ENCODE measurements at regions not wholly inside any gene's neighbourhood (a gene's known extent, or its start where the extent isn't known, plus 50 kb on each side); places are given as distances from the start of the nearest gene placed in this dataset.
A peak's percentile ranks its signal among the peaks of the same experiment; 100 is the strongest.

GRCh38 chr20:59515013-59515905, 89.1 kb upstream of the PHACTR3 start (continued):
- TF ChIP-seq CTCF (IDR thresholded peaks at IDR 0.05 in 2 of 3, conservative IDR thresholded peaks at IDR 0.05 in 1 of 3; ENCODE audit: insufficient read depth in 2 of 3, low read depth in 1 of 3, low read length in 3 of 3), result peak; percentile 79 to 94 (median 92)
- peak in 1 of 3 experiments; percentile 45 for TF ChIP-seq YY1 (IDR thresholded peaks at IDR 0.05; ENCODE audit: borderline replicate concordance in 1 of 3, control insufficient read depth in 1 of 3, extremely low read depth in 1 of 3, insufficient read depth in 3 of 3, insufficient read length in 1 of 3, insufficient replicate concordance in 2 of 3, low read depth in 1 of 3, low read length in 2 of 3)
- TF ChIP-seq BMI1 (IDR thresholded peaks at IDR 0.05; ENCODE audit: low read length), result 0 out of 2 replicates have a peak, but pooled peaks have one; percentile 38
- TF ChIP-seq ZBTB7A (IDR thresholded peaks at IDR 0.05; ENCODE audit: borderline replicate concordance, control insufficient read depth, low read depth, low read length), result no peak
- TF ChIP-seq ZEB2 (IDR thresholded peaks at IDR 0.05), result no peak
- TF ChIP-seq RFX1 (IDR thresholded peaks at IDR 0.05), result peak; percentile 92
- no peak for TF ChIP-seq FOXP4 (CRISPR knock-in tag; IDR thresholded peaks at IDR 0.05; ENCODE audit: borderline replicate concordance)
- TF ChIP-seq L3MBTL2 (IDR thresholded peaks at IDR 0.05), result no peak
- peak; percentile 35 for TF ChIP-seq HNRNPLL (IDR thresholded peaks at IDR 0.05; ENCODE audit: low read depth, low read length, poor library complexity, severe bottlenecking)
- TF ChIP-seq SMC3 (conservative IDR thresholded peaks at IDR 0.05; ENCODE audit: insufficient read depth, low read depth, low read length), result peak; percentile 42

Measured in K562 (cell line).